B cell (primary cell): ENCODE measurements at regions not wholly inside any gene's neighbourhood (a gene's known extent, or its start where the extent isn't known, plus 50 kb on each side); places are given as distances from the start of the nearest gene placed in this dataset.

Experiments
- ATAC-seq: fragments of 200-7000 bp; cut with Tn5 transposase; one replicate; pipeline ENCODE4 v1.10.0; 2021; ENCODE audit warnings: low read depth, mild to moderate bottlenecking, moderate number of reproducible peaks, moderate library complexity
- CTCF ChIA-PET: fragments of 350-600 bp; sonication (Branson Sonifier 250); formaldehyde crosslinking; loops from one replicate; lab custom pipeline; 2021; ENCODE audit warnings: antibody characterized with exemption, inconsistent platforms; lab: Charles Lee
- POLR2A ChIA-PET: fragments of 350-600 bp; sonication (Branson Sonifier 250); formaldehyde crosslinking; loops from one replicate; lab custom pipeline; 2021; ENCODE audit warnings: antibody characterized with exemption; lab: Charles Lee
- DNase-seq: peaks from one replicate; pipeline ENCODE4 v3.0.0; 2013
- H2AFZ ChIP-seq: 2 replicates; pipeline ENCODE4 v1.6.1; 2012; ENCODE audit warnings: mild to moderate bottlenecking, low read depth, low read length; ENCODE audit not compliant: insufficient read depth, poor library complexity, severe bottlenecking
- H3K27ac ChIP-seq, 2 donors: 1 replicate in 1 of 2; 2 replicates in 1 of 2; pipeline ENCODE4 v1.5.1; 2012 to 2013; ENCODE audit warnings: low read length in 2 of 2, mild to moderate bottlenecking in 2 of 2, moderate library complexity in 1 of 2
- H3K27me3 ChIP-seq, 4 experiments: fragments of 200-600 bp in 1 of 4; sonication (generic) in 1 of 4; replicated peaks in 1 of 4; 1 replicate in 2 of 4; 2 replicates in 2 of 4; pipeline versions ENCODE4 v1.6.1 to v1.7.0; 2013 to 2016; ENCODE audit warnings: low read length in 3 of 4, mild to moderate bottlenecking in 2 of 4, mixed read lengths in 1 of 4, moderate library complexity in 1 of 4; ENCODE audit not compliant: insufficient read depth in 4 of 4, control insufficient read depth in 3 of 4; ENCODE audit errors: control extremely low read depth in 1 of 4
- H3K36me3 ChIP-seq, 2 experiments: replicated peaks in 1 of 2; 1 replicate in 1 of 2; 2 replicates in 1 of 2; pipeline versions ENCODE4 v1.6.1 to v1.7.1; 2013; ENCODE audit warnings: low read length in 1 of 2; ENCODE audit not compliant: insufficient read depth in 2 of 2, control insufficient read depth in 1 of 2; ENCODE audit errors: control extremely low read depth in 1 of 2, extremely low read depth in 1 of 2
- H3K4me1 ChIP-seq, 2 donors: fragments of 200-600 bp in 1 of 2; sonication (generic) in 1 of 2; 1 replicate in 1 of 2; 2 replicates in 1 of 2; pipeline versions ENCODE4 v1.5.1 to v1.6.1; 2013 to 2017; ENCODE audit warnings: low read length in 2 of 2; ENCODE audit not compliant: control insufficient read depth in 2 of 2, insufficient read depth in 2 of 2
- H3K4me2 ChIP-seq: replicated peaks from 2 replicates; pipeline ENCODE3; 2012; ENCODE audit warnings: mild to moderate bottlenecking, low read depth, low read length; ENCODE audit not compliant: poor library complexity, severe bottlenecking
- H3K4me3 ChIP-seq, 5 experiments: fragments of 200-600 bp in 1 of 5; sonication (generic) in 1 of 5; 1 replicate in 3 of 5; 2 replicates in 2 of 5; pipeline versions ENCODE4 v1.5.1 to v1.7.0; 2011 to 2016; ENCODE audit warnings: low read length in 4 of 5, mild to moderate bottlenecking in 4 of 5, low read depth in 2 of 5, control low read depth in 1 of 5, moderate library complexity in 1 of 5; ENCODE audit not compliant: insufficient read depth in 1 of 5; ENCODE audit errors: control extremely low read depth in 1 of 5, extremely low read depth in 1 of 5
- H3K79me2 ChIP-seq: fragments of 200-600 bp; sonication (generic); one replicate; pipeline ENCODE4 v1.6.0; 2016; ENCODE audit warnings: low read length; ENCODE audit not compliant: control insufficient read depth, insufficient read depth
- H3K9ac ChIP-seq: fragments of 200-600 bp; sonication (generic); 2 replicates; pipeline ENCODE4 v1.6.1; 2017; ENCODE audit warnings: mild to moderate bottlenecking, low read length, moderate library complexity
- H3K9me3 ChIP-seq, 3 donors: one replicate each; pipeline versions ENCODE4 v1.6.1 to v1.7.1; 2013; ENCODE audit warnings: low read length in 2 of 3; ENCODE audit not compliant: control insufficient read depth in 2 of 3, insufficient read depth in 1 of 3; ENCODE audit errors: control extremely low read depth in 1 of 3
- H4K20me1 ChIP-seq: 2 replicates; pipeline ENCODE4 v1.6.0; 2012; ENCODE audit warnings: mild to moderate bottlenecking, low read length; ENCODE audit not compliant: insufficient read depth, control insufficient read depth, poor library complexity, severe bottlenecking
- H3K27ac Mint-ChIP-seq: one replicate; pipeline ENCODE4 v1.8.0; 2021; ENCODE audit warnings: mixed read lengths
- H3K27me3 Mint-ChIP-seq: one replicate; pipeline ENCODE4 v1.8.0; 2021; ENCODE audit warnings: mixed read lengths
- H3K4me1 Mint-ChIP-seq: one replicate; pipeline ENCODE4 v1.8.0; 2021; ENCODE audit warnings: mixed read lengths
- H3K4me3 Mint-ChIP-seq: one replicate; pipeline ENCODE4 v1.8.0; 2021; ENCODE audit warnings: mixed read lengths
- H3K9me3 Mint-ChIP-seq: one replicate; pipeline ENCODE4 v1.8.0; 2022; ENCODE audit warnings: mixed read lengths; ENCODE audit not compliant: insufficient read depth
- EZH2 ChIP-seq: IDR thresholded peaks from 2 replicates; pipeline ENCODE4 v1.6.1; 2012; ENCODE audit warnings: borderline replicate concordance, low read depth, mild to moderate bottlenecking, moderate library complexity, low read length; ENCODE audit not compliant: insufficient read depth, poor library complexity, severe bottlenecking
- WGBS: methylation state at CpG from one replicate; pipeline ENCODE4 v1.1.5; 2013; ENCODE audit warnings: missing lambda C conversion rate; ENCODE audit not compliant: insufficient coverage; 5-methylcytosine and 5-hydroxymethylcytosine counted together
- intact Hi-C: fragments of 100-400 bp; cut with micrococcal nuclease; formaldehyde crosslinking; loops from one replicate; pipeline ENCODE4 v1.10.0; 2022
- TF ChIP-seq, protein P1 (sequence below): fragments of 200-600 bp; IDR thresholded peaks from one replicate; pipeline ENCODE4 v1.8.0; 2022; ENCODE audit warnings: antibody characterized with exemption, mild to moderate bottlenecking

DNA sequence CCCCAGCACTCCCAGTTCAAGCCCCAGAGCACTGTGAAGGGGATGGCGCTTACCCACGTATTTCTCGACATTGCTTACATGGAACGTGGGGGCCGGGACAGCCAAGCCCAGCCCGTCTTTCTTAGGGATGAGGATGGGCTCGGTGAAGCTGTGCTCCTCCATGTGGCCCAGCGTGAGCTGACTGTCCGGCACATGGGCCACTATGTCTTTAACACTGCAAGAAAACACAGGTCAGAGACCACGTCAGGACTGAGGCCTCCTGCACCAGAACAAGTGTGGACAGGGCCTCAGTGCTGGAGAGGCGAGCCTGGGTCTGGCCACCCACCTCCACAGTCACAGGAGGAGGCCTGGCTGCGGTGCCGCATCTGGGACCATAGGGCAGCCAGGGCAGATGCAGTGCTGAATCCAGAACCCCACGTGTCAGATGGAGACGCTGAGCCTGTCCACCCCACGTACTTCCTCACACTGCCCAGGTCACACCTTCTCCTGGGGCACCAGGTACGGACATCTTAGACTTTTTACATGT lies 125.2 kb downstream of the TUBA3C start:
- no peak for DNase-seq
- no peak overlapping the region for H2AFZ ChIP-seq
- intact Hi-C loops = no loop called here

GRCh38 chr13:19055611-19056010 lies 126.0 kb downstream of the TUBA3C start:
- no peak overlapping the region for H3K4me3 Mint-ChIP-seq
- intact Hi-C loops = no loop called here
- no peaks in the 10 kb centered on the region for H3K27me3 Mint-ChIP-seq
- no peaks in the 10 kb centered on the region for H3K4me1 ChIP-seq
- H3K27ac ChIP-seq = no peak overlapping the region
- H3K4me2 ChIP-seq = no peak overlapping the region
- no peak for ATAC-seq
- TF ChIP-seq, protein P1, sequence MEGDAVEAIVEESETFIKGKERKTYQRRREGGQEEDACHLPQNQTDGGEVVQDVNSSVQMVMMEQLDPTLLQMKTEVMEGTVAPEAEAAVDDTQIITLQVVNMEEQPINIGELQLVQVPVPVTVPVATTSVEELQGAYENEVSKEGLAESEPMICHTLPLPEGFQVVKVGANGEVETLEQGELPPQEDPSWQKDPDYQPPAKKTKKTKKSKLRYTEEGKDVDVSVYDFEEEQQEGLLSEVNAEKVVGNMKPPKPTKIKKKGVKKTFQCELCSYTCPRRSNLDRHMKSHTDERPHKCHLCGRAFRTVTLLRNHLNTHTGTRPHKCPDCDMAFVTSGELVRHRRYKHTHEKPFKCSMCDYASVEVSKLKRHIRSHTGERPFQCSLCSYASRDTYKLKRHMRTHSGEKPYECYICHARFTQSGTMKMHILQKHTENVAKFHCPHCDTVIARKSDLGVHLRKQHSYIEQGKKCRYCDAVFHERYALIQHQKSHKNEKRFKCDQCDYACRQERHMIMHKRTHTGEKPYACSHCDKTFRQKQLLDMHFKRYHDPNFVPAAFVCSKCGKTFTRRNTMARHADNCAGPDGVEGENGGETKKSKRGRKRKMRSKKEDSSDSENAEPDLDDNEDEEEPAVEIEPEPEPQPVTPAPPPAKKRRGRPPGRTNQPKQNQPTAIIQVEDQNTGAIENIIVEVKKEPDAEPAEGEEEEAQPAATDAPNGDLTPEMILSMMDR = no peak
- no peak for TF ChIP-seq EZH2
- no peak overlapping the region for H3K4me3 ChIP-seq
- no peak for DNase-seq
- H2AFZ ChIP-seq = no peak overlapping the region
- no peak overlapping the region for H3K27ac Mint-ChIP-seq
- CTCF ChIA-PET = no interaction called here
- no peaks in the 10 kb centered on the region for H3K36me3 ChIP-seq
- no peaks in the 10 kb centered on the region for H4K20me1 ChIP-seq
- peaks cover 8% of the 10 kb centered on the region for H3K9me3 Mint-ChIP-seq
- POLR2A ChIA-PET = no interaction called here
- 82% methylated on average over 8 of the region's 8 CpGs for WGBS
- H3K9ac ChIP-seq = no peak overlapping the region
- no peaks in the 10 kb centered on the region for H3K79me2 ChIP-seq
- H3K4me1 Mint-ChIP-seq = no peaks in the 10 kb centered on the region
- no peaks in the 10 kb centered on the region for H3K27me3 ChIP-seq
- peaks cover 0 to 69% (median 0%) of the 10 kb centered on the region in 3 donors for H3K9me3 ChIP-seq

More for the DNA sequence above, 125.2 kb downstream of the TUBA3C start:
- Mint-ChIP-seq H3K27me3 (no peaks in the 10 kb centered on the region), H3K4me3 (no peak overlapping the region), H3K4me1 (no peaks in the 10 kb centered on the region), H3K9me3 (peaks cover 8% of the 10 kb centered on the region), H3K27ac (no peak overlapping the region)
- Histone ChIP-seq H3K36me3 (no peaks in the 10 kb centered on the region), H3K27ac (no peak overlapping the region), H3K9me3 (peaks cover 0 to 69% (median 0%) of the 10 kb centered on the region in 3 donors), H3K9ac (no peak overlapping the region), H3K4me3 (no peak overlapping the region), H3K4me2 (no peak overlapping the region), H4K20me1 (no peaks in the 10 kb centered on the region), H3K79me2 (no peaks in the 10 kb centered on the region), H3K27me3 (no peaks in the 10 kb centered on the region), H3K4me1 (no peaks in the 10 kb centered on the region)
- no peak for ATAC-seq
- WGBS = 89% methylated on average over 17 of the region's 17 CpGs
- TF ChIP-seq, protein P1 = no peak
- no peak for TF ChIP-seq EZH2
- POLR2A ChIA-PET = no interaction called here
- CTCF ChIA-PET = no interaction called here
